ENCODE measurements at regions not wholly inside any gene's neighbourhood (a gene's known extent, or its start where the extent isn't known, plus 50 kb on each side); places are given as distances from the start of the nearest gene placed in this dataset.

GRCh38 chr6:51339108-51339507 is 520.4 kb downstream of the TFAP2B start:
- H3K4me2 ChIP-seq (ENCODE audit: low read length), result no peak overlapping the region
- TF ChIP-seq CTCF (IDR thresholded peaks at IDR 0.05; ENCODE audit: low read depth, low read length, poor library complexity, severe bottlenecking), result no peak
- no peak for TF ChIP-seq EZH2phosphoT487 (IDR thresholded peaks at IDR 0.05; ENCODE audit: borderline replicate concordance, low read length)
- H3K4me3 ChIP-seq (ENCODE audit: low read length), result no peak overlapping the region
- no peaks in the 10 kb centered on the region for H3K27me3 ChIP-seq (ENCODE audit: control insufficient read depth, low read length)
- H4K20me1 ChIP-seq (ENCODE audit: control insufficient read depth, insufficient read depth, low read depth, low read length), result no peaks in the 10 kb centered on the region
- H3K79me2 ChIP-seq (ENCODE audit: control insufficient read depth, low read length), result no peaks in the 10 kb centered on the region
- no peaks in the 10 kb centered on the region for H3F3A ChIP-seq (ENCODE audit: control insufficient read depth, insufficient read depth)
- H3K9me2 ChIP-seq (replicated peaks; ENCODE audit: control insufficient read depth, low read length), result no peaks in the 10 kb centered on the region
- H3K4me1 ChIP-seq (ENCODE audit: control insufficient read depth, low read length), result no peaks in the 10 kb centered on the region
- H3K27ac ChIP-seq (ENCODE audit: low read depth, low read length), result no peak overlapping the region
- no peaks in the 10 kb centered on the region for H3K36me3 ChIP-seq (ENCODE audit: control insufficient read depth, low read length)
- no peaks in the 10 kb centered on the region for H3K9me3 ChIP-seq (ENCODE audit: control insufficient read depth, insufficient read depth, low read length)

- no peaks in the 10 kb centered on the region for H3K4me1 ChIP-seq (ENCODE audit: control insufficient read depth, low read length)
These were observed 521.1 kb downstream of the TFAP2B start for GRCh38 chr6:51339728-51340127.

DNA sequence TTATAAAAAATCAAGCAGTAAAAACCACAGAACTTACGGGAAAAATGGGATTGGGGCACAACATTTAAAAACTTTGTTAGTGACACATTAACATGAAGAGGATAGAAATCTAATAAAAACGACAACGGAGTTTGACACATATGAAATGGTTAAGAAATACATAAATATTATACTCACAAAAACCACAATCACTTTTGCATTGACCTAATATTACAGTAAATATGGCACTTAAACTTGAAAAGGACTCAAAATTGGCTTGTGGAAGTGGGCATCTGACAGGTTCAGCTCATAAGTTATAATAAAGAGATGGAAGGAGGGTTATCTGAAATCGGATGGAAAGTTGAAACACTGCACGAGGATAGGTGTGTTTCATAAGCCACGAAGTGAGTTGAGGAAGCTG is 523.7 kb downstream of the TFAP2B start:
- Histone ChIP-seq H3K9me2 (replicated peaks; ENCODE audit: control insufficient read depth, low read length) (no peaks in the 10 kb centered on the region), H4K20me1 (ENCODE audit: control insufficient read depth, insufficient read depth, low read depth, low read length) (no peaks in the 10 kb centered on the region), H3K27me3 (ENCODE audit: control insufficient read depth, low read length) (no peaks in the 10 kb centered on the region), H3K79me2 (ENCODE audit: control insufficient read depth, low read length) (no peaks in the 10 kb centered on the region), H3K36me3 (ENCODE audit: control insufficient read depth, low read length) (no peaks in the 10 kb centered on the region), H3F3A (ENCODE audit: control insufficient read depth, insufficient read depth) (no peaks in the 10 kb centered on the region), H3K27ac (ENCODE audit: low read depth, low read length) (no peak overlapping the region), H3K4me2 (ENCODE audit: low read length) (no peak overlapping the region), H3K9me3 (ENCODE audit: control insufficient read depth, insufficient read depth, low read length) (no peaks in the 10 kb centered on the region), H3K4me1 (ENCODE audit: control insufficient read depth, low read length) (no peaks in the 10 kb centered on the region), H3K4me3 (ENCODE audit: low read length) (no peak overlapping the region)
- TF ChIP-seq CTCF (IDR thresholded peaks at IDR 0.05; ENCODE audit: low read depth, low read length, poor library complexity, severe bottlenecking) (no peak), EZH2phosphoT487 (IDR thresholded peaks at IDR 0.05; ENCODE audit: borderline replicate concordance, low read length) (no peak)

More at GRCh38 chr6:51339728-51340127, 521.1 kb downstream of the TFAP2B start:
- TF ChIP-seq CTCF (IDR thresholded peaks at IDR 0.05; ENCODE audit: low read depth, low read length, poor library complexity, severe bottlenecking) (no peak), EZH2phosphoT487 (IDR thresholded peaks at IDR 0.05; ENCODE audit: borderline replicate concordance, low read length) (no peak)
- Histone ChIP-seq H3K9me2 (replicated peaks; ENCODE audit: control insufficient read depth, low read length) (no peaks in the 10 kb centered on the region), H3K9me3 (ENCODE audit: control insufficient read depth, insufficient read depth, low read length) (no peaks in the 10 kb centered on the region), H3K36me3 (ENCODE audit: control insufficient read depth, low read length) (no peaks in the 10 kb centered on the region), H3K4me2 (ENCODE audit: low read length) (no peak overlapping the region), H3K4me3 (ENCODE audit: low read length) (no peak overlapping the region), H4K20me1 (ENCODE audit: control insufficient read depth, insufficient read depth, low read depth, low read length) (no peaks in the 10 kb centered on the region), H3K79me2 (ENCODE audit: control insufficient read depth, low read length) (no peaks in the 10 kb centered on the region), H3F3A (ENCODE audit: control insufficient read depth, insufficient read depth) (no peaks in the 10 kb centered on the region), H3K27me3 (ENCODE audit: control insufficient read depth, low read length) (no peaks in the 10 kb centered on the region), H3K27ac (ENCODE audit: low read depth, low read length) (no peak overlapping the region)

DNA sequence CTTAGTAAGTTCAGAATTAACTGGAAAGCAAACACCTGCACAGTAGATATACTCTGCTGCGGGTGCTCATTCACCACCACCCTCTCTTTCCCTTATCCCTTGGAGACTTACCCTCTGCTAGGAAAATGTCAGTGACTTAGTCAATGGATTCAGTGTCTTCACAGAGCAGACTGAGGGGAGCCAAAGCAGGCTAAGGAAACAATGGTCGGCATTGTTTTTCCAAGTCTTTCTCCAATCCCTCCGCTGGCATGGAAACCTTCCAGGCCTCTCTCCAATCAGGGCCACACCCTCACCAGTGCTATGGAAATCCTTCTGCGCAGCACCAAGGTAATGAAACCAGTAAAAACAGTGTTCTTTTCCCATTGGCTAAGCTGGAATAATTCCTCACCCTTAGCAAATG is 531.2 kb downstream of the TFAP2B start:
- no peaks in the 10 kb centered on the region for H3F3A ChIP-seq (ENCODE audit: control insufficient read depth, insufficient read depth)
- no peak overlapping the region for H3K27ac ChIP-seq (ENCODE audit: low read depth, low read length)
- H3K4me3 ChIP-seq (ENCODE audit: low read length), result no peak overlapping the region
- no peaks in the 10 kb centered on the region for H3K4me1 ChIP-seq (ENCODE audit: control insufficient read depth, low read length)
- H3K27me3 ChIP-seq (ENCODE audit: control insufficient read depth, low read length), result no peaks in the 10 kb centered on the region
- no peaks in the 10 kb centered on the region for H4K20me1 ChIP-seq (ENCODE audit: control insufficient read depth, insufficient read depth, low read depth, low read length)
- no peaks in the 10 kb centered on the region for H3K9me2 ChIP-seq (replicated peaks; ENCODE audit: control insufficient read depth, low read length)
- no peaks in the 10 kb centered on the region for H3K9me3 ChIP-seq (ENCODE audit: control insufficient read depth, insufficient read depth, low read length)
- TF ChIP-seq CTCF (IDR thresholded peaks at IDR 0.05; ENCODE audit: low read depth, low read length, poor library complexity, severe bottlenecking) (no peak), EZH2phosphoT487 (IDR thresholded peaks at IDR 0.05; ENCODE audit: borderline replicate concordance, low read length) (no peak)
- H3K36me3 ChIP-seq (ENCODE audit: control insufficient read depth, low read length), result no peaks in the 10 kb centered on the region
- H3K79me2 ChIP-seq (ENCODE audit: control insufficient read depth, low read length), result no peaks in the 10 kb centered on the region
- H3K4me2 ChIP-seq (ENCODE audit: low read length), result no peak overlapping the region
